ELR (cell line): ENCODE measurements at regions not wholly inside any gene's neighbourhood (a gene's known extent, or its start where the extent isn't known, plus 50 kb on each side); places are given as distances from the start of the nearest gene placed in this dataset.
"Not testable (repeated sequence)": the region's sequence is repeated elsewhere in the genome, so short reads cannot be mapped to it uniquely, and the experiment has no call there.

ENCODE experiments used
- DNase-seq: peaks from one replicate; pipeline ENCODE4 v3.0.0-alpha.2; 2015; ENCODE audit warnings: low read depth

DNA sequence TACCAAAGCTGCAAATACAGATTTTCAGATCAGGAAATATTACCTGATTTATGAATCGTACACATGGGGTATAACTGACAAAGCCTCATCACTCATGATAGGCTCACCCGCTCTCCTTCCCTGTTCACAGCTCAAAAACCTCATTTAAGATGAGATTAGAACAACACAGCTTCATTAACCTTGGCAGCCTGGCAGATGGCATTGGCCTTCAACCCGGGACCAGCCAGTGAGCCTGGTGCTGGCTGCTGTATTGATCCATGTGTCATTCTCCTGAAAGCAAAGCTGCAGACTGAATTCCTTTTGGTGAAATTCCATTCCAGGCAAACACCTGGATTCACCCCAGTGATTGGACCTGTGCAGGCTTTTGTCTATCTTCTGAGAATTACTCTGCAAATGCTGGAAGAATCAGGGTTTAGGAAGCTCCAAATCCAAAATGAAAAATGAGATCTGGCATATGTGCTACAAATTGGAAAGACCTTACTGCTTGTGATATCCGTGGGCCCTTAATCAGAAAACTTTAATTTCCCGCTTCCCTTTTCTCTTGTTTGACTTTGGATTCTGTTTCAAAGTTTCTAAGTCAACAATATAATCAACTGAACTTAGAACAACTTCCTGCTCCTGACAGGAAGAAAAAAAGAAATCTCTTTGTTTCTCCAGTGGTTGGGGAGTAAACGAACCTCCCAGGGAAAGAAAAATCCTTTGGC lies 189.1 kb upstream of the KBTBD8 start:
- DNase-seq: no peak

DNA sequence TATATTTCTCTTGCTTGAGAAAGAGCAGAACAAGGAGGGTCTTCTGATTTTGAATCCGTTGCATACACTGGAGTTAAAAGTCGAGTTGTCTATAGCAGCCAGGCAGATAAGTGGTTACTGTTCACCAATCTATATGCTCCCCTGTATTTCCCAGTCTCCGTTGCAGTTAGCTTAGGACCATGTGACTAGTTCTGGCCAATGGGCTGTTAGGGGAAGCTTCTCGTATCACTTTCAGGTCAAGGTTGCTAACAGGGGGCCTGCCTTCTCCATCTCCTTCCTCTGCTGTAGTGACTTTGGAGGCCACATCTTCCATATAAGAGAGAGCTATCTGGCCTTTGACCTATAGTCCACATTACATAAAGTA lies 188.5 kb upstream of the KBTBD8 start:
- DNase-seq: no peak

- DNase-seq: no peak
Measured at GRCh38 chr3:66812136-66812535, 186.0 kb upstream of the KBTBD8 start.

GRCh38 chr3:66812741-66813140 lies 185.4 kb upstream of the KBTBD8 start:
- no peak for DNase-seq

GRCh38 chr3:66816090-66816761 lies 181.9 kb upstream of the KBTBD8 start:
- DNase-seq: peak; percentile 67

GRCh38 chr3:66817951-66818557 lies 180.1 kb upstream of the KBTBD8 start:
- no peak for DNase-seq

DNA sequence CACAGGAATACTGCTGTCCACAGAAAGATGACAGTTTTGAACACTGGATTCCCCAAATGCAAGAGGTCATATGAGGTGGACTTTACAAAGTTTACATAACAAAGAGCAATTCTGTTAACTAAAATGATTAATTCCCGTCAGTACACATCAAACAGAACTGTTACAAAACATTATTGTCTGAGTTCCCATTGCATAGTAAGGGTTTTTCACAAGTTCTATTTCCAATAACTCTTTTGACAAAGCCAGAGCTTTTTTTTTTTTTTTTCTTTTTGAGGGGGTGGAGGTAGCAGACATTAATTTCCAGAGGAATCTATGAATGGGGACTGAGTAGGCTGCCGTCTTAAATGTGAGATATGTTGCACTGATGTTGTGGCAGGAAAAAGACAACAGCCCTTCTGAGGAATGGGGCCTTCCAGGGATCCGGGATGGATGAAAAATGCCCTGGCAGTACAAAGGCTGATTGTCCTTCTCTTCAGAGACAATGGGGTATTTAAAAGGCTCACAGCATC lies 178.1 kb upstream of the KBTBD8 start:
- no peak for DNase-seq

- peak; percentile 65 for DNase-seq
Measured at GRCh38 chr3:66822186-66823008, 175.7 kb upstream of the KBTBD8 start.

- no peak for DNase-seq
Measured at GRCh38 chr3:66823009-66823397, 175.1 kb upstream of the KBTBD8 start.

GRCh38 chr3:66823532-66823931 lies 174.6 kb upstream of the KBTBD8 start:
- no peak for DNase-seq

- no peak for DNase-seq
Measured at GRCh38 chr3:66825375-66825774, 172.7 kb upstream of the KBTBD8 start.

- no peak for DNase-seq
Measured at GRCh38 chr3:66827726-66828125, 170.4 kb upstream of the KBTBD8 start.

DNA sequence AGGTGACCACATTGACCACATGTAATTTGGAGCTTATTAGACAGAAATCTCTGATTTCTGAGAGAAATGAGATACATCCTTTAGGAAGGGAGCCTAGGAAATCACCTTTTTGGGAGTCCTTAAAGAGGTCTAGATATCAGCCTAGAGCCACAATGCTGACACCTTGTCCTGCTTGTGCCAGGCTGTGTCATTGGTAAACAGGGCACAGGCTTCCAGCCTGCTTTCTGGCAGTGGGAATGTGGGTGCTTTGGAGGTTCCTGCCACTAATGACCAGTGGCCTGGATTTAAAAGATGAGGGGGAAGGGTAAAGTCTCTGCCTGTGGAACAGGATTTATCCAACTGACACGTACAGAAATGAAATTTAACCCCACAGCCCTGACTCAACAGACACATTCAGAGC lies 169.8 kb upstream of the KBTBD8 start:
- no peak for DNase-seq

DNA sequence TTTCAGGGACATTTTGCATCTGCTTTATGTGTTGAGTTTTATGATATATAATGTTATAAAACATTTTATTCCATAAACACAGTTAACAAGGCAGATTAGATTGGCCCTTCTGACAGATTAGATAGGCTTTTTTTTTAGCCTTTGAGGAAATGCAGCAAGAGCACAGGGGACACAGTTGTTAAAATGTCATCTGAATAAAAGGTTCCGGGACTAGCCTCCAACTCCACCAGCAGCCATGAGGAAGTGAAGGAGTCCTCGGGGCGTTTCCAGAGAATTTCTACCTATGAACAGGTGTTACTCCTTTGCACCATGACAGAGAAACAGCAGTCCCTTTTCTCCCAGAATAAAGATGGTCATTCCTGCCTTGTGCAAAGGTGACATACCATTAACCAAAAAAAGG lies 167.8 kb upstream of the KBTBD8 start:
- no peak for DNase-seq

DNA sequence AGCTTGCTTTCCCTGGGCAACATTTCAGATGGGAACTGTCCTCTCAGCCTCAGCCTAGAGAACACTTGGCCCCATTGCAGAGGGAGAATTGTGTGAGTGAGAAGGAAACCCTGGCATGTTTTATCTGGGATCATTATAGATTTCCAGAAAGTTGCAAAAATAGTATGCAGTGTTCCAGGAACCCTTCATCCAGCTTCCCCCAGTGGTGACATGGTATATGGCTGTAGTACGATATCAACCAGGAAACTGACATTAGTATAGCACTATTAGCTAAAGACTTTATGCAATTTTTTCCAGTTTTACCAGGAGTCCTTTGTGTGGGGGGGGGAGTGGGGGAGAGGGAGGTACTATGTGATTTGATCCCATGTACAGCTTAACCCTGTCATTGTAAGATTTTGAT lies 166.2 kb upstream of the KBTBD8 start:
- no peak for DNase-seq

DNA sequence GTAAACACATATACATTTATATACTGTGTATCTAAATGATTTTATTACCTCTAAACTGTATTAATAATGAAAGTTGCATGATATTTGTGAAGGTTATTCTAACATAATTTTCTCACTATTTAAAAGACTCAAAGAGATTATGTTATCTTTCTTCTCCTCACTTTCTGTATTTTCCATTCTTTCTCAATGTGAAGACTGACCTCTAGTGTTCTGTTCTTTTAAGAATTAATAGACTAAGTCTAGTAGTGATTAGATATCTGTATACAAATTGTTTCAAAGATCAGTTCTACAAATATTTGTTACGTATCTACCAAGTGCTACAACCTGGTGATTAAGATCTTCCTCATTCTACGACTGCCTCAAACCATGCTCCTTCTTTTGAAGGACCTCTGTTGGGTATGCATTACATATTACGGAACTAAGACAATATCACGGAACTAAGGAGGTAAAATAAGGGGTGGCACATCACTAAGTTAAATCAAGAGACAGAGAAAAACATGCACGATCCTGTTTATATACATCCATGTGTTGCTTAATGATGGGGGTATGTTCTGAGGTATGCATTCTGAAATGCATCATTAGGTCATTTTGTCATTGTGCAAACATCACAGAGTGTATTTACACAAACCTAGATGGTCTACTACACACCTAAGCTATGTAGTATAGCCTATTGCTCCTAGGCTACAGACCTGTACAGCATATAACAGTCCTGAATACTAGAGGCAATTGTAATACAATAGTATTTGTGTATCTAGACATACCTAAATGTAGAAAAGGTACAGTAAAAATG lies 161.5 kb upstream of the KBTBD8 start:
- DNase-seq: peak; percentile 23

DNA sequence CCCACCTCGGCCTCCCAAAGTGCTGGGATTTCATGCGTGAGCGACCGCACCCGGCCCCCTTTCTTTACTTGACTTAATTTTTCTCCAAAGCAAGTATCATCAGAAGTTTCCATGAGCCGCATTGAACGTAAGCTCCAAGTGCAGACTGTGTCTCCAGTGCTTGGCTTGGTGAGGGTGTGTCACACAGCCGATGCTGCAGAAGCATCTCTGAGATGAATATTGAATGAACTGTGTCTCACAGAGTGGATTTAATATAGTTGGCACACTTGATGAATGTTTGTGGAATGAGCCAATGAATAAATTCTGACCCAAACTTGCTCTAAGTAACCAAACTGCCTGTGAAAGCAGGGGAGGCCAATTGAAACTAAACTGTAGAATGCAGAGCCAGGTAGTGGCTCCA lies 159.4 kb upstream of the KBTBD8 start:
- no peak for DNase-seq

DNA sequence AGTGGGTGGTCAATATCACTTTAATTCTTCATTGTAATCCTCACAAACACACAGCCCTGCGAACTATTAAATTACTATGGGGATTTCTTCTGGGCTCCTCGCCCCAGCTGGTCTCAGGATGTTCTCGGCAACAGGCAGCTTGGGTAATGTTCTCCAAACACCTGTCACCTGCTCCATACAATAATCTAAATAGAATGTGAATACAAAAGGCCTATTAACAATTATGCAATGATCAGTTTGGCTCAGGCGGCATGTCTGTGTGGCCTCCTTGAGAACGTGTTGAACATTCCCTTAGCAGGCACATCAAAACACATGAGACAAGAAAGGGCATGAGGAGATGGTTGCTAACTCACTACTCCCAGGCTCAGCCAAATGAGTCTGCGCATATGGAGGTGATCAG lies 158.6 kb upstream of the KBTBD8 start:
- no peak for DNase-seq

GRCh38 chr3:66842761-66843464 lies 155.2 kb upstream of the KBTBD8 start:
- not testable (repeated sequence) for DNase-seq

GRCh38 chr3:66851894-66852613 lies 146.1 kb upstream of the KBTBD8 start:
- no peak for DNase-seq
